Gastroesophageal sphincter (tissue), 4 donors: ENCODE measurements at regions not wholly inside any gene's neighbourhood (a gene's known extent, or its start where the extent isn't known, plus 50 kb on each side); places are given as distances from the start of the nearest gene placed in this dataset.

ENCODE experiments used
- ATAC-seq: fragments of 150-250 bp; one replicate; pipeline ENCODE4 v1.9.1; 2016; ENCODE audit warnings: mild to moderate bottlenecking, moderate library complexity
- H3K27ac ChIP-seq, 4 donors: fragments of 200-600 bp; sonication (generic) in 3 of 4; 1 replicate in 3 of 4; 2 replicates in 1 of 4; pipeline ENCODE4 v1.5.1; 2016 to 2019
- H3K27me3 ChIP-seq: fragments of 200-600 bp; sonication (generic); one replicate; pipeline ENCODE4 v1.5.1; 2019
- H3K36me3 ChIP-seq, 2 donors: fragments of 200-600 bp; sonication (generic); one replicate each; pipeline ENCODE4 v1.5.1; 2019; ENCODE audit warnings: control low read depth in 1 of 2
- H3K4me1 ChIP-seq, 3 donors: fragments of 200-600 bp; sonication (generic); 1 replicate in 2 of 3; 2 replicates in 1 of 3; pipeline ENCODE4 v1.5.1; 2016 to 2019; ENCODE audit warnings: control low read depth in 2 of 3
- H3K4me3 ChIP-seq, 2 donors: fragments of 200-600 bp; sonication (generic); one replicate each; pipeline ENCODE4 v1.5.1; 2019; ENCODE audit warnings: mild to moderate bottlenecking in 1 of 2, moderate library complexity in 1 of 2
- H3K9me3 ChIP-seq, 3 donors: fragments of 200-600 bp; sonication (generic); one replicate each; pipeline ENCODE4 v1.5.1; 2017 to 2019; ENCODE audit warnings: control low read depth in 2 of 3
- CTCF ChIP-seq, 4 experiments: fragments of 200-600 bp in 2 of 4; fragments of 450-650 bp in 2 of 4; sonication (generic) in 1 of 4; IDR thresholded peaks; one replicate each; pipeline ENCODE4 v1.5.1; 2017 to 2019; ENCODE audit warnings: antibody characterized with exemption in 4 of 4, mild to moderate bottlenecking in 2 of 4, moderate library complexity in 2 of 4
- EP300 ChIP-seq: sonication (generic); formaldehyde crosslinking; IDR thresholded peaks from one replicate; pipeline ENCODE4 v1.6.1; 2017; ENCODE audit warnings: antibody characterized with exemption, mild to moderate bottlenecking
- POLR2A ChIP-seq, 2 donors: fragments of 450-650 bp; IDR thresholded peaks; one replicate each; pipeline ENCODE4 v1.6.1; 2017; ENCODE audit warnings: antibody characterized with exemption in 2 of 2, mild to moderate bottlenecking in 2 of 2, moderate library complexity in 1 of 2
- POLR2AphosphoS5 ChIP-seq: sonication (generic); formaldehyde crosslinking; IDR thresholded peaks from one replicate; pipeline ENCODE4 v1.6.1; 2017; ENCODE audit warnings: antibody characterized with exemption
- WGBS, 2 donors: methylation state at CpG; one replicate each; pipeline ENCODE4 v1.1.5; 2018; ENCODE audit warnings: low coverage in 1 of 2; 5-methylcytosine and 5-hydroxymethylcytosine counted together

DNA sequence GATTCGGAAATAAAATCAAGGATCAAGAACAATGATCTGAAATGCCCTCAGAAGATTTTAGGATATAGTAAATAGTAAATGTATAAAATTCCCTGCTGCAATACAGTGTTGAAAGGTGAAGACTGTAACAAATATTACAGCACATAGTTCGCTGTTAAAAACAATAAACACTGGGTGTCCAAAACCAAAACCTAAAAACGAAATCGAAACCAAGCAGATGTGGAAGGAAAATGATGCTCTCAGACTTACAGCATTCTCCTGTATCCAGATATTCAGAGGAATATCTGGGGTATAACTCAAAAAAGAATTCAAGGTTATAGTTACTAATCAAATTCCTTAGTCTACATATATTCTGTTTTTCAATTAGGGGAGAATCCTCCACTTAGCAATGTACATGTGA lies 708.1 kb upstream of the PCDH15 start:
- Histone ChIP-seq H3K9me3 (no peaks in the 10 kb centered on the region), H3K27ac (no peak overlapping the region), H3K4me1 (no peaks in the 10 kb centered on the region), H3K4me3 (no peak overlapping the region), H3K27me3 (no peaks in the 10 kb centered on the region), H3K36me3 (no peaks in the 10 kb centered on the region)
- ATAC-seq, result no peak
- 76 to 80% methylated on average over 4 of the region's 4 CpGs for WGBS, 2 donors
- TF ChIP-seq EP300 (no peak), POLR2A (IDR thresholded peaks at IDR 0.05) (no peak), POLR2AphosphoS5 (no peak), CTCF (IDR thresholded peaks at IDR 0.05) (no peak)

DNA sequence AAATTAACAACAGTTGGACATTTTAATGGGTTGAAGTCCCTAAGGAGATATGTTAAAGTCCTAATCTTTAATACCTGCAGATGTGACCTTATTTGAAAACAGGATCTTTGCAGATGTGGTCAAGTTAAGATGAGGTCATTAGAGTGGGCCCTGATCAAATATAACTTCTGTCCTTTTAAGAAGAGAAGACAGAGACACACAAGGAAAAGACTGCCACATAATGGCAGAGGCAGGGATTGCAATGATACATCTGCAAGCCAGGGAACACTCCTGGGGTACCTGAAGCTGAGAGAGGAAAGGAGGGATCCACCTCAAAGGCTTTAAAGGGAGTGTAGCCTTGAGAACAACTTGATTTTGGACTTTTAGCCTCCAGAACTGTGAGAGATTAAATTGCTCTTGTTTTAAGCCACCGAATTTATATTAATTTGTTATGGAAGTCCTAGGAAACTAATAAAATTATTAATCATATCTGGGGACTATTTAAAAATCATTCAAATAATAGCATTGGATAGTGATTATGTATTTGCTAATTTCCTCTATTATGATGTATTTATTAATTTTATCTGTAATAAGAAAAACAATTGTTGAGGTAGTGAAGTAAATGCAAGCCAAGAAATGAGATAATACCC lies 700.0 kb upstream of the PCDH15 start:
- no peaks in the 10 kb centered on the region for H3K27me3 ChIP-seq
- H3K9me3 ChIP-seq, result no peaks in the 10 kb centered on the region
- H3K4me3 ChIP-seq, result no peak overlapping the region
- no peak overlapping the region for H3K27ac ChIP-seq
- H3K4me1 ChIP-seq, result no peaks in the 10 kb centered on the region
- H3K36me3 ChIP-seq, result no peaks in the 10 kb centered on the region
- no peak for ATAC-seq
- TF ChIP-seq POLR2AphosphoS5 (no peak), POLR2A (IDR thresholded peaks at IDR 0.05) (no peak), CTCF (IDR thresholded peaks at IDR 0.05) (peak in 1 of 4 experiments; percentile 42)
- 0 to 14% methylated on average over 1 of the region's 1 CpG for WGBS, 2 donors

- H3K9me3 ChIP-seq, result no peaks in the 10 kb centered on the region
- 48 to 54% methylated on average over 4 of the region's 4 CpGs for whole genome bisulfite sequencing, 2 donors
Observed at GRCh38 chr10:55497893-55498499, 697.0 kb upstream of the PCDH15 start.

DNA sequence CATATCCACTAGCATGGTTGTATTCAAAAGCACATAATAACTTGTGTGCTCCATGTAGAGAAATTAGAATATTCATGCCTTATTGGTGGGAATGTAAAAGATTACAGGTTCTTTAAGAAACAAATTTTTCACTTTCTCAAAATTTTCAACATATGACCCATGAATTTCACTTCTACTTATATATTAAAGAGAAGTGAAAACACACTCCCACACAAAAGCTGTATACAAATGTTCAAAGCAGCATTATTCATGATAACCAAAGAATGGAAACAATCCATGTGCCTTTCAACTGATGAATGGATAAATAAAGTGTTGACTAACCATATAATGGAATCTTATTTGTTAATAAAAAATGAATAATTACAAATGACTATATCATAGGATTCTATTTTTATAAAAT lies 694.5 kb upstream of the PCDH15 start:
- no peak overlapping the region for H3K27ac ChIP-seq
- no peaks in the 10 kb centered on the region for H3K9me3 ChIP-seq
- TF ChIP-seq POLR2A (IDR thresholded peaks at IDR 0.05) (no peak), POLR2AphosphoS5 (no peak), EP300 (no peak), CTCF (IDR thresholded peaks at IDR 0.05) (no peak)
- no peaks in the 10 kb centered on the region for H3K4me1 ChIP-seq
- H3K36me3 ChIP-seq, result no peaks in the 10 kb centered on the region
- H3K4me3 ChIP-seq, result no peak overlapping the region
- no peak for ATAC-seq
- H3K27me3 ChIP-seq, result no peaks in the 10 kb centered on the region

More at GRCh38 chr10:55497893-55498499, 697.0 kb upstream of the PCDH15 start:
- H3K36me3 ChIP-seq, result no peaks in the 10 kb centered on the region
- no peak for ATAC-seq
- no peak overlapping the region for H3K27ac ChIP-seq
- TF ChIP-seq POLR2AphosphoS5 (no peak), CTCF (IDR thresholded peaks at IDR 0.05) (no peak), POLR2A (IDR thresholded peaks at IDR 0.05) (no peak), EP300 (no peak)
- no peaks in the 10 kb centered on the region for H3K4me1 ChIP-seq
- H3K4me3 ChIP-seq, result no peak overlapping the region
- H3K27me3 ChIP-seq, result no peaks in the 10 kb centered on the region

- 77 to 80% methylated on average over 1 of the region's 1 CpG for WGBS, 2 donors
- TF ChIP-seq POLR2AphosphoS5 (no peak), POLR2A (IDR thresholded peaks at IDR 0.05) (no peak), CTCF (IDR thresholded peaks at IDR 0.05) (no peak), EP300 (no peak)
Observed at GRCh38 chr10:55491712-55492111, 690.7 kb upstream of the PCDH15 start.

More at GRCh38 chr10:55491712-55492111, 690.7 kb upstream of the PCDH15 start:
- H3K27me3 ChIP-seq, result no peaks in the 10 kb centered on the region
- H3K4me3 ChIP-seq, result no peak overlapping the region
- no peaks in the 10 kb centered on the region for H3K36me3 ChIP-seq
- no peak for ATAC-seq
- no peaks in the 10 kb centered on the region for H3K4me1 ChIP-seq
- no peaks in the 10 kb centered on the region for H3K9me3 ChIP-seq
- H3K27ac ChIP-seq, result no peak overlapping the region
